ENCODE measurements at regions not wholly inside any gene's neighbourhood (a gene's known extent, or its start where the extent isn't known, plus 50 kb on each side); places are given as distances from the start of the nearest gene placed in this dataset.

- TF ChIP-seq OTX1 (CRISPR knock-in tag; IDR thresholded peaks at IDR 0.05) (no peak), SPI1 (IDR thresholded peaks at IDR 0.05; ENCODE audit: borderline replicate concordance, low read depth, low read length) (no peak), NR2F6 (CRISPR knock-in tag; IDR thresholded peaks at IDR 0.05) (no peak), PHF8 (IDR thresholded peaks at IDR 0.05; ENCODE audit: borderline replicate concordance, low read length) (no peak), JUN (IDR thresholded peaks at IDR 0.05; ENCODE audit: borderline replicate concordance, low read depth, low read length) (no peak), JUN (CRISPR knock-in tag; IDR thresholded peaks at IDR 0.05; ENCODE audit: borderline replicate concordance) (no peak), MLX (CRISPR knock-in tag; conservative IDR thresholded peaks at IDR 0.05) (no peak), MAFG (tag; conservative IDR thresholded peaks at IDR 0.05) (no peak), USF2 (CRISPR knock-in tag; IDR thresholded peaks at IDR 0.05) (no peak)
- TF ChIP-seq, protein P1, sequence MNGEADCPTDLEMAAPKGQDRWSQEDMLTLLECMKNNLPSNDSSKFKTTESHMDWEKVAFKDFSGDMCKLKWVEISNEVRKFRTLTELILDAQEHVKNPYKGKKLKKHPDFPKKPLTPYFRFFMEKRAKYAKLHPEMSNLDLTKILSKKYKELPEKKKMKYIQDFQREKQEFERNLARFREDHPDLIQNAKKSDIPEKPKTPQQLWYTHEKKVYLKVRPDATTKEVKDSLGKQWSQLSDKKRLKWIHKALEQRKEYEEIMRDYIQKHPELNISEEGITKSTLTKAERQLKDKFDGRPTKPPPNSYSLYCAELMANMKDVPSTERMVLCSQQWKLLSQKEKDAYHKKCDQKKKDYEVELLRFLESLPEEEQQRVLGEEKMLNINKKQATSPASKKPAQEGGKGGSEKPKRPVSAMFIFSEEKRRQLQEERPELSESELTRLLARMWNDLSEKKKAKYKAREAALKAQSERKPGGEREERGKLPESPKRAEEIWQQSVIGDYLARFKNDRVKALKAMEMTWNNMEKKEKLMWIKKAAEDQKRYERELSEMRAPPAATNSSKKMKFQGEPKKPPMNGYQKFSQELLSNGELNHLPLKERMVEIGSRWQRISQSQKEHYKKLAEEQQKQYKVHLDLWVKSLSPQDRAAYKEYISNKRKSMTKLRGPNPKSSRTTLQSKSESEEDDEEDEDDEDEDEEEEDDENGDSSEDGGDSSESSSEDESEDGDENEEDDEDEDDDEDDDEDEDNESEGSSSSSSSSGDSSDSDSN (IDR thresholded peaks at IDR 0.05; ENCODE audit: borderline replicate concordance in 1 of 2, low read depth in 2 of 2, low read length in 2 of 2) = no peak
These were observed 592.7 kb upstream of the MAN1A1 start for GRCh38 chr6:119942078-119942752.
